Muscle of arm (tissue), 1 donor: ENCODE measurements at regions not wholly inside any gene's neighbourhood (a gene's known extent, or its start where the extent isn't known, plus 50 kb on each side); places are given as distances from the start of the nearest gene placed in this dataset.

Experiments
- DNase-seq: peaks from one replicate; pipeline ENCODE4 v3.0.0-alpha.2; 2013

- no peak for DNase-seq
Observed at GRCh38 chr2:198339116-198339515, 534.7 kb downstream of the PLCL1 start.

- DNase-seq = no peak
Observed at GRCh38 chr2:198337368-198337767, 533.0 kb downstream of the PLCL1 start.

GRCh38 chr2:198328454-198328853 lies 524.1 kb downstream of the PLCL1 start:
- no peak for DNase-seq

GRCh38 chr2:198327526-198327925 lies 523.1 kb downstream of the PLCL1 start:
- DNase-seq = no peak

GRCh38 chr2:198326431-198326830 lies 522.0 kb downstream of the PLCL1 start:
- no peak for DNase-seq

GRCh38 chr2:198325359-198325758 lies 521.0 kb downstream of the PLCL1 start:
- DNase-seq = no peak

GRCh38 chr2:198324071-198324470 lies 519.7 kb downstream of the PLCL1 start:
- no peak for DNase-seq

GRCh38 chr2:198322275-198322674 lies 517.9 kb downstream of the PLCL1 start:
- no peak for DNase-seq

GRCh38 chr2:198321522-198322088 lies 517.2 kb downstream of the PLCL1 start:
- no peak for DNase-seq

- DNase-seq = no peak
Observed at GRCh38 chr2:198316852-198317396, 512.5 kb downstream of the PLCL1 start.

- DNase-seq = no peak
Observed at GRCh38 chr2:198315791-198316630, 511.6 kb downstream of the PLCL1 start.

- peak; percentile 49 for DNase-seq
Observed at GRCh38 chr2:198314559-198315153, 510.3 kb downstream of the PLCL1 start.

GRCh38 chr2:198312596-198313483 lies 508.4 kb downstream of the PLCL1 start:
- no peak for DNase-seq

GRCh38 chr2:198311020-198311419 lies 506.6 kb downstream of the PLCL1 start:
- DNase-seq = no peak

GRCh38 chr2:198309673-198310280 lies 505.4 kb downstream of the PLCL1 start:
- peak; percentile 54 for DNase-seq

GRCh38 chr2:198309081-198309480 lies 504.7 kb downstream of the PLCL1 start:
- no peak for DNase-seq

GRCh38 chr2:198308368-198308767 lies 504.0 kb downstream of the PLCL1 start:
- no peak for DNase-seq

GRCh38 chr2:198307093-198307492 lies 502.7 kb downstream of the PLCL1 start:
- no peak for DNase-seq

- no peak for DNase-seq
Observed at GRCh38 chr2:198304859-198305258, 500.5 kb downstream of the PLCL1 start.

- DNase-seq = no peak
Observed at GRCh38 chr2:198297350-198297749, 493.0 kb downstream of the PLCL1 start.

GRCh38 chr2:198296665-198297308 lies 492.4 kb downstream of the PLCL1 start:
- peak; percentile 67 for DNase-seq
